Iris pigment epithelial cell (primary cell): ENCODE measurements at regions not wholly inside any gene's neighbourhood (a gene's known extent, or its start where the extent isn't known, plus 50 kb on each side); places are given as distances from the start of the nearest gene placed in this dataset.

Experiments
- DNase-seq: peaks from one replicate; pipeline ENCODE4 v3.0.0-alpha.2; 2011; ENCODE audit warnings: low read depth

GRCh38 chr9:82498541-82499317 is 510.2 kb downstream of the SPATA31D1 start:
- no peak for DNase-seq

- DNase-seq, result no peak
Observed at GRCh38 chr9:82499337-82499736, 510.8 kb downstream of the SPATA31D1 start.

- DNase-seq, result no peak
Observed at GRCh38 chr9:82504620-82505019, 516.0 kb downstream of the SPATA31D1 start.

- no peak for DNase-seq
Observed at GRCh38 chr9:82511626-82512025, 523.1 kb downstream of the SPATA31D1 start.

- DNase-seq, result no peak
Observed at GRCh38 chr9:82512728-82513127, 524.2 kb downstream of the SPATA31D1 start.

GRCh38 chr9:82513242-82513751 is 524.7 kb downstream of the SPATA31D1 start:
- DNase-seq, result peak; percentile 55

GRCh38 chr9:82513976-82514735 is 525.6 kb downstream of the SPATA31D1 start:
- DNase-seq, result no peak

GRCh38 chr9:82518868-82519267 is 530.3 kb downstream of the SPATA31D1 start:
- no peak for DNase-seq

- no peak for DNase-seq
Observed at GRCh38 chr9:82519332-82519731, 530.8 kb downstream of the SPATA31D1 start.

GRCh38 chr9:82524407-82524806 is 535.8 kb downstream of the SPATA31D1 start:
- no peak for DNase-seq

- no peak for DNase-seq
Observed at GRCh38 chr9:82526577-82526976, 536.4 kb downstream of the RASEF start.

GRCh38 chr9:82531795-82532194 is 531.1 kb downstream of the RASEF start:
- DNase-seq, result peak; percentile 23

GRCh38 chr9:82532504-82533180 is 530.3 kb downstream of the RASEF start:
- DNase-seq, result peak; percentile 3

- no peak for DNase-seq
Observed at GRCh38 chr9:82535432-82535998, 527.4 kb downstream of the RASEF start.

- no peak for DNase-seq
Observed at GRCh38 chr9:82538634-82539033, 524.3 kb downstream of the RASEF start.

- DNase-seq, result no peak
Observed at GRCh38 chr9:82539146-82539545, 523.8 kb downstream of the RASEF start.

- DNase-seq, result no peak
Observed at GRCh38 chr9:82539856-82540579, 522.9 kb downstream of the RASEF start.

GRCh38 chr9:82543726-82544125 is 519.2 kb downstream of the RASEF start:
- DNase-seq, result no peak

- DNase-seq, result no peak
Observed at GRCh38 chr9:82546136-82546535, 516.8 kb downstream of the RASEF start.

- no peak for DNase-seq
Observed at GRCh38 chr9:82547995-82548394, 514.9 kb downstream of the RASEF start.

- DNase-seq, result no peak
Observed at GRCh38 chr9:82549174-82549821, 513.6 kb downstream of the RASEF start.
